Stimulated activated CD8-positive, alpha-beta memory T cell treated with anti-CD3 and anti-CD28 coated beads, Interleukin-2, amount 100 ng/mL, for 1 hour (primary cell): ENCODE measurements at regions not wholly inside any gene's neighbourhood (a gene's known extent, or its start where the extent isn't known, plus 50 kb on each side); places are given as distances from the start of the nearest gene placed in this dataset.
"Not testable (repeated sequence)": the region's sequence is repeated elsewhere in the genome, so short reads cannot be mapped to it uniquely, and the experiment has no call there.

Source experiments
- DNase-seq, 2 donors: peaks; one replicate each; pipeline ENCODE4 v3.0.0-alpha.2; 2020; ENCODE audit warnings: low read depth in 2 of 2

DNA sequence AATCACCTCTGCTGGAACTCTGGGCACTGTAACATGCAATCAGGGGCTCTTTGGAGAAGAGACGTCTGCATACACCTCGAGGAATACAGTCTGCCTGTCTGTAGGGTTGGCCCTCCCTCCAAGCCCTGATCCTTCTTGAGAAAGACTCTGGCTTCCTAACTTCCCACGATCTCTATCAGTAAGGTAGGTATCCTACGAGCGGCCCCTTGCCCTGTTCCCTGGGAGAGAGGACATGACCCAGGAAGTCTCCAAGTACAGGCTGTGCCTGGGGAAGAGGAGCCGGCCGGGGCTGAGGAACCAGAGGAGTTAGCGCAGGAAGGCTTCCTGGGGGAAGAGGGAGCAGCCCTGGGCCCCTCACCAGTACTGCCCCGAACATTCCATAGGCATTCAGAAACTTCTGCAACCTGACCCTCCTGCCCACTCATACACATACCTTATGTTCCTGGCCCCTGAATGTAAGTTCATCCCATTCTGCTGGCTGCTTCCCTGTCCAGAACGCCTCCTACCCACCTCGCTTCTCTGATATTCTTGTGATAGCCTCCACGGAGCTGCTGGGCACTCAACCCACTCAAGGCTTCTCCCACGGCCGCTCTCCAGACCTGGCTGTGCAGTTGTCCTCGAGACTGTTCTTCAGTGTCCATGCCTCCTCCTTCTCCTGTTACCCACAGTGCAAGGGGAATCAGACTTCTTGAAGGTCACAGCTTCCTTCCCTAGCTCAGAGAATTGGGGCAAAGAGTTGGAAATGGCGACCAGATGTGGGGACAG lies 116.1 kb downstream of the CYP26B1 start:
- DNase-seq = no peak

DNA sequence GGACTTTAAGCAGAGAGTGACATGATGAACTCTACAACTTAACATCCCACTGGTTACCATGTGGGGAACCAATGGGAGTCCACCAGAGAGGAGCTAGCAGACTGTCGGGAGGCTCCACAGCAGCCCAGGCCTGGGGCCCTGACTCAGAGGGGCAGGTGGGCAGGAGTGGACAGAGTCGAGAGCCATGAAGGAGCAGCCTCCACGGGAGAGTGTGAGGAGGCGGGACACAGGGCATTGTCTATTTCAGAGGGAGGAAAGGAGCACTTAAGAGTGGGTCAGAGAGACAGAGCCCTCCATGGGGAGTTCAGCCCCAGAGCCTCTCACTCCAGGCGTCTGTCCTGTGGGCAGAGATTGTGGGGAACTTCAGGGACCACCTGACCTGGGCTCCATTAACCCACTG lies 118.7 kb downstream of the CYP26B1 start:
- no peak for DNase-seq

DNA sequence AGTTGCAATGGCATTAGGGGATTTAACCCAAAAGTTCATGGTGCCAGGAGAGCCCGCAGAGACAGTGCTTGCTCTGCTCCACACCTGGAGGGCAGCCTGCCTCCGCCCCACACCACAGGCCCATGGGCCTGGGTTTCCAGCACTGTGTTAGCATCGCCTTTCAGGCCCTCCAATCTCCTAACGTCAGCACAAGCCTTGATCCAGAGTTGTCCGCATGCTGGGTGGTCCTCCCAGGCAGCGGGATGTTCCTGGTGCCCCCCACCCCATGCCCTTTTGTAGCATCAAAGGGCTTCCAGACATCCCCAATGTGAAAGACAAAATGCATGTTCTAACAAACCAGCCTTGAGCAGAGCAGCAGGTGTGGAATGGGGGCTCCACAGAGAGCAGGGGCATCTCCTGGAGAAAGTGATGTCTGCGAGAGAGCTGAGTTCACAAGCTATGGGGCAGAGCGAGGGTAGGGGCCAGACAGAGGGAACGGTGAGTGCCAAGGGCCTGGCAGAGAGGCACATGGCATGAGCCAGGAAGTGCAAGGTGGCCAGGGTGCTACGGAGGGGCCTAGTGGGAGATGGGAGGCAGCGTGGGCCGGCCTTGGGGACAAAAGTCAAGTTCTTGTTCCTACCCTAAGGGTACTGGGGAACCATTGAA lies 119.2 kb downstream of the CYP26B1 start:
- DNase-seq = no peak

DNA sequence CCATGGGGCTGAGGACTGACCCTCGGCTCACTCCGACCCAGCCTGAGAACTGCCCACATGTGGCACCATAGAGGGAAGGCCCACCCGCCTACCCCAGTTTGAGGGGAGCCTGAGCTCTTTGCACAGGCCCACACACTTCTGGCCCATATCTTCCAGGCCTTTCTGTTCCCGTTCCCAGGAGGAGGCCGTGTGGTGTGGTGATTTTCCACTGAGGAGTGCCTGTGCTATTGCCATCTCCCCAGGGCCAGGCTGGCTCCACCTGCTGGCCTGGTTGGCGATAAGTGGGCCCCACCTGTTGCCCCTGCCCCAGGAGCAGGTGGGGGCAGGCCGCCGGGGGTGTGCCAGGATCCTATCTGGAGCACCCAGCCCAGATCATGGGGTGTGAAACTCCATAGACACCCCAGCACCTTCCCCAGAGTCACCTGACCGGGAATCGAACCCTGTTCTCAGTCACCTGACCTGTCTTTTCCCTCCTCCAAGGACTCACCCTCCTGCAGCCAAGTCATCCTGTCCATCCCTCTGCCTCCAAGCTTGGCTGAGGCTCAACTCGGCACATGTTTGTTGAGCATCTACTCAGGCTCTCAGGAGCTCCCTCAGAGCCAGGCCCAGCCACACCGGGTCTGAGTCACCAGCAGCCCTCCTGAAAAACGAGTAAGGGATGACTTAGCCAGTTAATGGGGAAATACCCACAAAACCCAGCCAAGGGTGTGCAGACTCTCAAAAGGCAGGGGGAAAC lies 120.1 kb downstream of the CYP26B1 start:
- DNase-seq = no peak

DNA sequence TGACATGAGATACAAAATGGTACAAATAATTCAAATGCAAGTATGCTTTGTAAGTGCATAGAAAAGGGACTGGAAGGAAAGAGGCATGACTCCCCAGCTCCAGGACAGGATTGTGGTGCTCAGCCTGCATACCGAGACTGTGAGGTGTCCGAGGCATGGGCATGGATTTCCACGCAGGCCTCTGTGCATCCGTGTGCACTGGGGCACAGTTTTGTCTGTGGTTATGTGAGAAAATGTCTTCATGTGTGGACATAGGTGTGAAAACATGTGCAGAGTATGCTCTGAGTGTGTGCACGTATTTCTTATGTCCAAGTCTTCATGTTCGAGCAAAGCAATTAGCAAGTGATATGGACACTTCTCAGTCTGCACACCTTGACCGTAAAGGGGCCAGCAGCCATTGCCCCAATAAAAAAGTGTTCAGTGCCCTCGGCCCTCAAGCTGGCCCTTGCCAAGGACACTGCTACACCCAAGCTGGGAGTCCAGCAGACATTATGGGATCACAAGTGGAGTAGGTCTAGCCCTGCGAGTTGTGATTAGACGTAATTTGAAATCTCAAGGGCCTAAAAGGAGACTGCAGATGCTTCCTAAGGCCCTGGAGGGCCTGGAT lies 120.7 kb downstream of the CYP26B1 start:
- DNase-seq = no peak

DNA sequence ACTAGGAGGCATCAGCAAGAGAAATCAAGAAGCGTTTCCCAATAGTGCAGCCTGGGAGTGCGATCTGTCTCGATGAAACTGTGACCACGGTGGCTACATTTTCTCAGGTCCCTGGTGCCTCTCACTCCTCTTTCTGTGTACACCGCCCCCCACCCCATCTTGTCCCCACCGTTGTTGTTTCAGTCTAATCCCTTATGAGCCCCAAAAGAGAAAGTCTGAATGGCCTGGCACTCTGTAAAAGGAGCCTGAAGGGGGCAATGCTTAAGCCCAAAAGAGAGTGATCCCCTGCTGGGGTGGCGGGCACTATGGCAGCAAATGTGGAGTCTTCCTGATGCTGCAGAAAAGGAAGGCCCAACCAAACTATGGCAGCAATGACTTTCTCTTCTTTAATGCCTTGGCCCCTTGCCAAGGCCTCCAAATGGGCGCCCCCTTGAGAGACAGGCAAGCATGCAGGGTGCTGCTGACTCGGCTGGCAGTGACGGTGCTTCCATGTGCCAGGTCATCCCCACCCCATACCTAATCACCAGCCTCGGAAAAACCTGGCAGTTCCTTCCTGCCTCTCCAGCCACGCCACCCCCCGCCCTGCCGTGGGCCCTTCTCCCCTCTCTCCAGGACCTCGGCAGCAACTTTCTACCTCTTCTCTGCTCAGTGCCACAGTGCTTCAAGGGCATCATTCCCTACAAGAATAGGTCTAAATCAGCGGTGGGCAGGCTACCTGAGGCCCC lies 123.0 kb downstream of the CYP26B1 start:
- DNase-seq = no peak

DNA sequence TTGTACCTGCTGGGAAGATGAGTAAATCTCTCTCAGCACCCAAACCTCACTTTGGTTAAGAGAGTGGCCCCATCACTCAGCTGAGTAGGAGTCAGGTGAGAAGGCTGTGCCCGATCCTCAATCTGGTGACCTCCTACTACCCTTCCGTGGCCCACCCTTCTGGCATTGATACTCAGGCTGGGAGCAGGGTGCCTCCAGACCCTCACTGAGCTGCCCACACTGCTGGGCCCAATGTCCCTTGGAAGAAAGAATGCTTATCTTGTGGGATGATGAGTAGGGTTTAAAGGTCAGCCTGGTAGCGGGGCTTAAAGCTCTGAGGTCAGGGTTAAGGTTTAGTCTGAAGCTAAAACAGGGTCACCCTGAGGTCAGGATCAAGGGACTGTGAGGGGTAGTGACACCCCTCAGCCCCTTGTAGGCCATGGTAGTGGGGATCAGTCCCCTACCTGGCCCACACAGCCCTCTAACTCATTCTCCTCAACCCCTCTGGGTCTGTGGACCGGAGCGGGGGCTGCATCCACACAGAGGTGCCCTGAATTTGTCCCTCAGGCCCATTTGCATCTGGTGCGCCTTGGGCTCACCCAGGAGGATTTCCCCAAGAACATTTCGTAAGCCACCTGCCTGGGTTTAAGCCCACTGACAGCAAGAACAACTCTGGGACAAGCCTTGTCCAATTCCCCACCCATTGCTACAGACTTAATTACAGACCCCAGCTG lies 123.8 kb downstream of the CYP26B1 start:
- no peak for DNase-seq

DNA sequence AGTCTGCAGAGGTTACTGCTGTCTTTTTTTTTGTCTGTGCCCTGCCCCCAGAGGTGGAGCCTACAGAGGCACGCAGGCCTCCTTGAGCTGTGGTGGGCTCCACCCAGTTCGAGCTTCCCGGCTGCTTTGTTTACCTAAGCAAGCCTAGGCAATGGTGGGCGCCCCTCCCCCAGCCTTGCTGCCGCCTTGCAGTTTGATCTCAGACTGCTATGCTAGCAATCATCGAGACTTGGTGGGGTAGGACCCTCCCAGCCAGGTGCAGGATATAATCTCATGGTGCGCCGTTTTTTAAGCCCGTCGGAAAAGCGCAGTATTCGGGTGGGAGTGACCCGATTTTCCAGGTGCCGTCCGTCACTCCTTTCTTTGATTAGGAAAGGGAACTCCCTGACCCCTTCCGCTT lies 126.3 kb downstream of the CYP26B1 start:
- DNase-seq = not testable (repeated sequence)

DNA sequence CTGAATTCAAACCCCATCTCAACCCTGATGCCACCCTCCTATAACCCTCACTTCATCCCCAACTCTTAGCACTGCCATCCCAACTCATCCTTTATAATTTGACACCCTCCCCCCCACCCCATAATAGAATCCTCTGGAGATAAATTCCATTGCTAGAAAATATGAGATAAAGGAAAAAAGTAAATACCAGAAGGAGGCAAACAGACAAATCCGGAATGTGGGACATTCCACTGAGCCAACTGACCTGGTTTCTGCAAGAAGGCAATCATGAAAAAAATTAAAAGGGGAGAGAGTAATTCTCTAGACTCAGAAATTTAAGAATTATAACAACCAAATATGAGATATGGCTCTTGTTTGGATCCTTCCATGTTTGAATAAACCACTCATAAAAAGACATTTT lies 132.4 kb downstream of the CYP26B1 start:
- no peak for DNase-seq

DNA sequence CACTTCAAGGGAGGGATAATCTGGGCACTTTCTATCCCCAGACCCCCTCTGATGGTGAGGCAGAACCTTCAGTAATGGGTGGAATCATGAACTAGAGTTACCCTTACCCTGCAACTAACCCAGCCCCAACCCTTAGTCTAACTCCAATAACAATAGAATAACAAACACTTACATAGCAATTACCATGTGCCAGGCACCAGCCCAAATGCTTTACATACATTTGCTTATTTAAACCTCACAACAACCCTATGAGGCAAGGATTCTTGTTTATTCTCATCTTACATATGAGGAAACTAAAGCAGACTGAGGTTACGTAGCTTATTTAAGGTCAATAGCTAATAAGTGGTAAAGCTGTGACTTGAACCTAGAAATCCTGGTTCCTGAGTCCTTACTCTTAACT lies 132.8 kb downstream of the CYP26B1 start:
- no peak for DNase-seq

DNA sequence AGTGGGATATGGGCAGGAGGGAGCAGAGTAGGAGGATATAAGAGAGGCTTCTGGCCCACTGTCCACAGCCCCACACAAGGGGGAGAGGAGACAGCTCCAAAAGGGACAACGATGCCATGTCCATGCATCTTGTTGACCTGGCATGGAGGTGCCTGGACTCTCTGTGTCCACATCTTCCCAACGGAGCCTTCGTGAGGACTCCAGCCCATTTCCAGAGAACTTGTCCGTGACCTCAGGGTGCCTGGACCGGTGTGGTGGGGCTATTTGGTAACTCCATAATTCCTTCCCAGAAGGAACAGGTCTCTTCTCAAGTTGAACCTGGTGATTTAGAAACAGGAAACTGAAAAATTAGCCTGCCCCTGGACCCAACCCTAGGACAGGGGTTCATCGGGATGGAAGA lies 133.9 kb downstream of the CYP26B1 start:
- no peak for DNase-seq

DNA sequence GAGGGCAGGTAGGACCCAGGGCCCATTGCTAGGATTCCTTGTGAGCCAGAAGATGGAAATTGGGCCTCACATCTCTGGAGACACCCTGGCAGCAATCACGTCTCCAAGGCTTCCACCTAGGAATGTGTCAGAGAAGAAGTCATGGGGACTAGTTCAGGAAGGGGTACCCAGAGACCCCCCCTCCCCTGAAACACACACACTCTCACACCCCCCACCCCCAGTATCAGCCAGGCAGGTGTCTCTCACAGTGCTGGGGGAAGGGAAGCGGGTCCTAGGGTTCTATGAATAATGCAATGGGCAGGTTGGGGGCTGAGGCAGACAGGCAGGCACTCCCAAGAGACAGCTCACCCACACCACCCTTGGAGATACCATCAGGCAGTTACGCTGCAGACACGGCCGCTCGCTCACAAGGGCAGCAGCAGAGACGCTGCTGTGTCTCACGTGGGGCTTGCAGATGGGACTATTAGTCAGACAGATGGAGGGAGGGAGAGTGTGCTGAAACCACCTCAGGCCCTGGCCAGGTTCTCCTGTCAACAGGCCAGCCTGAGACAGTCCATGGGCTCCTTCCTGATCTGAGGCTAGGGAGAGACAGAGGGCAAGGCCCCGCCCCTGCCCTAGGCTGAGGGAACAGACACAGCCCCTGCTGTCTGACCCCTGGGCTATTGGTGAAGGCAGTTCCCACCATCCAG lies 134.6 kb downstream of the CYP26B1 start:
- no peak for DNase-seq

DNA sequence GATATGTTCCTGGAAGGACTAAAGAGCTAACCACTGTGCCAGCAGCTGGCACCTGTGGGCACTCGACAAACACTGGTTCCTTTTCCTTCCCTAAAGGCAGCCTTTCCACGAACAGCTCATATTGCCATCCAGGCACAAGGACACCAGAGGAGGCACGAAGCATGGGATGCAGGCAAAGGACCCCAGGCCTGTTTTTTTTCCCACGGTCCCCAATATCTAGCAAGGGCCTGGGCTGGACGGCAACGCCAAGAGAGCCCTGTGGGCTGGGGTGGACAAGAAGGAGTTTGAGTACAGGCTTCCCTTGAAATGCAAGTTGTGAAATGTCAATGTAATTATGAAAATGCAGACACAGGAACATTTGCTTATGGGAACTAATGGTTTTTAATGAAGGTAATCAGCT lies 135.9 kb downstream of the CYP26B1 start:
- DNase-seq = no peak

DNA sequence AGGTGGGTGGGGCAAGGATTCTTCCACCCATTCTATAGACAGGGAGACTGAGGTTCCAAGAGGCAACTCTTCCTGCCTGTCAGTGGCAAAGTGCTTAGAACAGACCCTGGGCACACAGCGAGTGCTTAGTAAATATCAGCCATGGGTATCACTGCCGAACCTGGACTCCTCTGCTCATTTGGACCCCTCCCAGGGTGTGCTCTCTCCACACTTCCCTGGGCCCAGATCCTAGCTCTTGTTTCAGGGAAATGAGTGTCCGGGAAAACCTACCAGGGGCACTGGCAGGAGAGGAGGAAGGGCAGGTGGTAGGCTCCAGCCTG lies 136.3 kb downstream of the CYP26B1 start:
- DNase-seq = no peak

DNA sequence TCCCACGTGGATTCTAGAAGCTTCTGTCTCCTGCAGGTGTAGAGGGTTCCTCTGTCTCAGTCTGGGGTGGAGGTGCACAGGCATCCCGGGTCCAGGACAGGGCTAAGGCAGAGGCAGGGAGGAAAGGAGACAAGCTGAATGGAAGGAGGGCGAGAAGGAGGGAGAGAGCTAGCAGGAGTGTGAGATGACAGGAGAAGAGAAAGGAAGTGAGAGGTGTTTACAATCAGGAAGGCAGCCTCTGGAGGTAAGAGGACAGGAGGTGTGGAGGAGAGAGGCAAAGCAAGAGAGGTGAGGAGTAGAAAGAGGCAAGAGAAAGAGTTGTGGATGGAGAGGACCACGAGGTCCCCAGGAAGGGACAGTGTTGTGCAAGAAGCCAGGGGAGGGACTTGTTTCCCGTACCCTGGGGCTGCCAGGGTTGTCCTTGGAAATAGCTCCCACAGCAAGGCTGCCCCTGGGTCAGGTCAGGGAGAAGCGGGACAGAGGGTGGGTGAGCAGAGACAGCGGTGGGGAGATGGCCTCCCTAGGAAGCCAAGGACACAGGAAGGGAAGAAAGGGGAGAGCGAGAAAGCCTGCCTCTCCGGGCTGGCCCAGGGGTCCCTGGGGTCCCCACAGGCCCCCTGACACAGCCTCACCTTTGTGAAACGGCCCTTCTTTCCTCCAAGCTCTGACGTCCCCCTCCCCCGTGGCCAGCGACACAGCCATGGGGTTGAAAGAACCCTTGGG lies 136.9 kb downstream of the CYP26B1 start:
- no peak for DNase-seq

DNA sequence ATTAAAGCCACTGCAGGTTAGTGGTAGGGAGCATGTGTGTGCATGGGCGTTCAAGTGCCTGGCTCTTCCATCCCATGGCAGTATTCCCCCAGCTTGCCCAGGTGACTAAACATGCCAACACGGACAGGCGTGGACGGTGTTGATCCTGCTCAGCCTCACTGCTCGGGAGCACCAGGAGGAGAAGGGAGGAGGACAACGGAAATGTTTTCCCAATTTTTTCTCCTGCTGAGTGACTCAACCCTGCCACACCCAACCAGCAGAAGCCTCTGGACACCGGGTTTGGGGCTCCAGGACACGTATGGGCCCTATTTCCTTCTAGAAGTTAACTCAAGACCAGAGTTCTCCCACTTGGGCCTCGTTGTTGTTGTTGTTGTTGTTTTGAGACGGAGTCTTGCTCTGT lies 139.1 kb downstream of the CYP26B1 start:
- DNase-seq = no peak

DNA sequence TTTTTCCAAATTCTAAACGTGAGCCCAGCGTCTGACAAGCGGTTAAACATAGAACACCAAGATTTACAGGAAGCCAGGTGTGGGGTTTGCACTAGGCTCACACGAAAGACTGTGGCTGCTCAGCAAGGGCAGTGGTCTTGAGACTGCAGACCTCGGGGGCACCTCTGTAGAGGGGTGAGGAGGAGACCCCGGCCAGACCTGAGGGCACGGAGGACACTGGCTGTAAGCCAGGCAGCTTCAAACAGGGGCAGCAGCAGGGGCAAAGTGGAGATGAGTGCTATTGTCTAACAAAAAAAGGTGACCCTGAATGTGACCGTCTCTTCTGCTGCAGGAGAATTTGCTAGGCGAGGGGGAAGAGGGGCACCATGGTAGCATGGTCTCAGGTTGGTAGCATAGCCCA lies 140.3 kb downstream of the CYP26B1 start:
- no peak for DNase-seq

DNA sequence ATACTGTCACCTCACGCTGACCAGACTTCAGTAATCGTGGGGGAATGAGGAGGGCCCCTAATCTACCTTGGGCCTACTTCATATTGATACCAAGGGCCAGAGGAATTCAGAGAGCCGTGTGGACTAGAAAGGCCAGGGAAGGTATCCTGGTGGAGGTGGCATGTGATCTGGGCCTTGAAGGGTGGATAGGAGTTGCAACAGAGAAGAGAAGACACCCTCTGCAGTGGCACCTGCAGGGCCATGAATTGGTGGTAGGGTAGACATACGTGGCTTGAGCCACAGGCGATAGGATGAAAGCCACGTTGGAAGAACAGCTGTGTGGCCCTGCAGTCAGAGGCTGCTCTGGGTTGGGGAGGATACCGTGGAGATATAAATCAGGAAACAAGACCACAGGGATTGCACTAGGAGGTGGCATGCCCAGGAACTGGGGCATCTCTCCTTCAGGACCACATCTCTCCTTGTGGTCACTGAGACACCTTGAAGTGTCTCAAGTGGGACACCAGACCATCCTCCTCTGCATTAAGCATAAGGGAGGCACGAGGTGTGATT lies 141.4 kb downstream of the CYP26B1 start:
- DNase-seq = no peak

DNA sequence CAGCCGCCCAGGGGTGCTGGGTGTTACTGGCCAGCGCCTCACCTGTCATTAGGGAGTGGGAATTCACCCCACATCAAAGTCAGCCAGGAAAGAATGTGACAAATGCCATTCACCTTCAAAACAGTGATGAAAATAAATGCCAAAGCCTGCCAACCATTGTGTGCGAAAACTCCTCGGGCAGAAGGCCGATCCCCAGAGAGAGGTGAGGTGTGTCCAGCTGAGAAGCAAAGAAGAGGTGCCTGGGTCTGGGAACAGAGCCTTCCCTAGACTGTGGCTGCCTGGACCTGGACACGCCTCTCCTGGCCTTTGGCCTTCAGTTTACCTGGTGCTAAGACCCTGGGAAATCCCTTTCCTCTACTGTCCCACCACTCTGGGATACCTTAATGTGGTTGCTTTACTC lies 142.7 kb downstream of the CYP26B1 start:
- DNase-seq = no peak
